Activated naive CD4-positive, alpha-beta T cell treated with anti-CD3 and anti-CD28 coated beads, Interleukin-2, amount 50 U/mL, for 72 hours (primary cell): ENCODE measurements at regions not wholly inside any gene's neighbourhood (a gene's known extent, or its start where the extent isn't known, plus 50 kb on each side); places are given as distances from the start of the nearest gene placed in this dataset.
"Not testable (repeated sequence)": the region's sequence is repeated elsewhere in the genome, so short reads cannot be mapped to it uniquely, and the experiment has no call there.

Experiments used
- ATAC-seq, 2 donors: fragments of 150-1000 bp; cut with Tn5 transposase; 2 replicates each; pipeline ENCODE4 v1.10.0; 2021; ENCODE audit warnings: mild to moderate bottlenecking in 2 of 2, moderate library complexity in 2 of 2
- DNase-seq, 2 donors: peaks; one replicate each; pipeline ENCODE4 v3.0.0; 2021 to 2022; ENCODE audit warnings: low spot score in 2 of 2
- H3K27ac Mint-ChIP-seq, 2 donors: one replicate each; pipeline ENCODE4 v1.8.0; 2022; ENCODE audit warnings: mild to moderate bottlenecking in 2 of 2, mixed read lengths in 2 of 2
- H3K36me3 Mint-ChIP-seq, 2 donors: one replicate each; pipeline ENCODE4 v1.8.0; 2022; ENCODE audit warnings: mixed read lengths in 2 of 2
- H3K9me3 Mint-ChIP-seq, 2 donors: one replicate each; pipeline ENCODE4 v1.8.0; 2022; ENCODE audit warnings: mixed read lengths in 2 of 2

DNA sequence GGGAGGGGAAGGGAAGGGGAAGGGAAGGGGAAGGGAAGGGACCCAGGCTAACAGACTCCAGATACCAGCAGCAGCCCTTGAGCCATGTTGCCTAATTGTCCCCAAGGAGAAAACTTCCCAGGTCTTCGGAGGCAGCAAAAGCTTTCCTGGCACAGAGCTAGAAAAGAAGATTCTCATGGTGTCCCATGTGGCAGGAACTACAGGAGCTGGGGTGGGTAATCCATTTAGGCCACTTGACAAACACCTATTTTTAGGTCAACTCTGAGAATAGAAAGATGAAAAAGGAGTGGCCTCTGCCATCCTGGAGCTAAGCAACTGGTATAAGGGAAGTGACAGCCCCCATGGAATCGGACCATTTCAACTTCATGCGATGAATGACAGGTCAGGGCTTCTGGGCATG is 52.1 kb upstream of the SPDYE9 start:
- H3K36me3 Mint-ChIP-seq, H3K9me3 Mint-ChIP-seq, ATAC-seq, DNase-seq, H3K27ac Mint-ChIP-seq: not testable (repeated sequence)
